GM18520 (cell line): ENCODE measurements at regions not wholly inside any gene's neighbourhood (a gene's known extent, or its start where the extent isn't known, plus 50 kb on each side); places are given as distances from the start of the nearest gene placed in this dataset.

Experiments used
- ATAC-seq: cut with Tn5 transposase; IDR thresholded peaks from one replicate; pipeline ENCODE4 v1.9.1; 2021; ENCODE audit not compliant: unreplicated experiment

GRCh38 chr10:112094984-112095383 is 88.6 kb downstream of the GPAM start:
- ATAC-seq: no peak

- ATAC-seq: no peak
These were observed 87.8 kb downstream of the GPAM start for GRCh38 chr10:112095731-112096130.

GRCh38 chr10:112098682-112099081 is 84.9 kb downstream of the GPAM start:
- no peak for ATAC-seq
